ENCODE measurements at regions not wholly inside any gene's neighbourhood (a gene's known extent, or its start where the extent isn't known, plus 50 kb on each side); places are given as distances from the start of the nearest gene placed in this dataset.

DNA sequence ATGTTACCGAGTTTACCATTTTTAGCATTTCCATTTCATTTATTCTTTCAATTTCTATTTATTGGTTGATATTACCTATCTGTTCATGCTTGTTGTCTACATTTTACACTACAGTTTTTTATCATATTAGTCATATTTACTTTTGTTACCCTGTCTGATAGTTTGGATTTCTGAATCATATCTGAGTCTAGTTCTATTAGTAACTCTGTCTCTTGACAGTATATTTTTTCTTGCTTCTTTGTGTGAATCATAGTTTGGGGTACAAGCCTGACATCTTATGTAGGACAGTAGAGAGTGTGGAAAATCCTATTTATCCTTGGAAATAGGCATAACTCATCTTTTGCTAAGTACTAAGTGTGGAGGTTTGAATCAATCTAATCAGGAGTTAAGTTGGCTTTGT, 263.9 kb upstream of the SESN3 start:
- POLR2A ChIA-PET = no interaction called here
- no peaks in the 10 kb centered on the region for H3K27me3 ChIP-seq (ENCODE audit: control insufficient read depth in 1 of 2, insufficient read depth in 2 of 2, low read length in 2 of 2)
- no peak for DNase-seq
- no peak overlapping the region for H3K27ac ChIP-seq (ENCODE audit: low read depth in 1 of 2, low read length in 2 of 2)
- peaks cover 8% of the 10 kb centered on the region for H3K9me3 Mint-ChIP-seq
- no peaks in the 10 kb centered on the region for H3K27me3 Mint-ChIP-seq
- H3K4me1 Mint-ChIP-seq (ENCODE audit: low read depth) = no peaks in the 10 kb centered on the region
- H3K27ac Mint-ChIP-seq = no peak overlapping the region
- H3K9me3 ChIP-seq (ENCODE audit: control insufficient read depth in 1 of 2, insufficient read depth in 1 of 2, low read length in 2 of 2) = peaks cover 0 to 1% of the 10 kb centered on the region in 2 experiments
- no peak overlapping the region for H3K4me3 Mint-ChIP-seq
- intact Hi-C loops (cut with DNase I, micrococcal nuclease) = no loop called here
- no peaks in the 10 kb centered on the region for H3K4me1 ChIP-seq (ENCODE audit: insufficient read depth, low read length)
- no peak overlapping the region for H3K4me3 ChIP-seq (ENCODE audit: low read length)
- no peaks in the 10 kb centered on the region for H3K36me3 ChIP-seq (ENCODE audit: insufficient read depth, low read length)
- TF ChIP-seq, protein P1, sequence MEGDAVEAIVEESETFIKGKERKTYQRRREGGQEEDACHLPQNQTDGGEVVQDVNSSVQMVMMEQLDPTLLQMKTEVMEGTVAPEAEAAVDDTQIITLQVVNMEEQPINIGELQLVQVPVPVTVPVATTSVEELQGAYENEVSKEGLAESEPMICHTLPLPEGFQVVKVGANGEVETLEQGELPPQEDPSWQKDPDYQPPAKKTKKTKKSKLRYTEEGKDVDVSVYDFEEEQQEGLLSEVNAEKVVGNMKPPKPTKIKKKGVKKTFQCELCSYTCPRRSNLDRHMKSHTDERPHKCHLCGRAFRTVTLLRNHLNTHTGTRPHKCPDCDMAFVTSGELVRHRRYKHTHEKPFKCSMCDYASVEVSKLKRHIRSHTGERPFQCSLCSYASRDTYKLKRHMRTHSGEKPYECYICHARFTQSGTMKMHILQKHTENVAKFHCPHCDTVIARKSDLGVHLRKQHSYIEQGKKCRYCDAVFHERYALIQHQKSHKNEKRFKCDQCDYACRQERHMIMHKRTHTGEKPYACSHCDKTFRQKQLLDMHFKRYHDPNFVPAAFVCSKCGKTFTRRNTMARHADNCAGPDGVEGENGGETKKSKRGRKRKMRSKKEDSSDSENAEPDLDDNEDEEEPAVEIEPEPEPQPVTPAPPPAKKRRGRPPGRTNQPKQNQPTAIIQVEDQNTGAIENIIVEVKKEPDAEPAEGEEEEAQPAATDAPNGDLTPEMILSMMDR (IDR thresholded peaks at IDR 0.05) = no peak
- H3K36me3 Mint-ChIP-seq (ENCODE audit: low read depth) = no peaks in the 10 kb centered on the region
- CTCF ChIA-PET = no interaction called here
- ATAC-seq (ENCODE audit: poor library complexity) = no peak

DNA sequence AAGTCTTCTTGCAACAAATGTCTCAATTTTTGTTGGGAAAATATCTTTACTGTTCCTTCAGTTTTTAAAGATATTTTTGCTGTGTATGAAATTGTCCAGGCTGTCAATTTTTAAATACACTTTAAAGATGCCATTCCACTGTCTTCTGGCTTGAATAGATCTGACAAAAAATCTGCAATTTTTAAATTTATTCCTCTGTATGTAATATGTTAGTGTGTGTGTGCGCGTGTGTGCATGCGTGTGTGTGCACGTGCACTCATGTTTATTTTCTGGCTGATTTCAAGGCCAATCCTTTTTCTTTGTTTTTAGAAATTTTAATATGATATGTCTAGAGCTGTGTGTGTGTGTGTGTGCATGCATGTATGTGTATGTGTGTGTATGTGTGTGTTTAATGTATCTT, 263.2 kb upstream of the SESN3 start:
- Mint-ChIP-seq H3K36me3 (ENCODE audit: low read depth) (no peaks in the 10 kb centered on the region), H3K9me3 (peaks cover 8% of the 10 kb centered on the region), H3K27ac (no peak overlapping the region), H3K4me3 (no peak overlapping the region), H3K4me1 (ENCODE audit: low read depth) (no peaks in the 10 kb centered on the region), H3K27me3 (no peaks in the 10 kb centered on the region)
- H3K36me3 ChIP-seq (ENCODE audit: insufficient read depth, low read length) = no peaks in the 10 kb centered on the region
- no peaks in the 10 kb centered on the region for H3K27me3 ChIP-seq (ENCODE audit: control insufficient read depth in 1 of 2, insufficient read depth in 2 of 2, low read length in 2 of 2)
- H3K9me3 ChIP-seq (ENCODE audit: control insufficient read depth in 1 of 2, insufficient read depth in 1 of 2, low read length in 2 of 2) = peaks cover 0 to 3% of the 10 kb centered on the region in 2 experiments
- ChIA-PET CTCF (no interaction called here), POLR2A (no interaction called here)
- TF ChIP-seq, protein P1 (IDR thresholded peaks at IDR 0.05) = no peak
- no peak overlapping the region for H3K4me3 ChIP-seq (ENCODE audit: low read length)
- H3K4me1 ChIP-seq (ENCODE audit: insufficient read depth, low read length) = no peaks in the 10 kb centered on the region
- intact Hi-C loops (cut with DNase I, micrococcal nuclease) = no loop called here
- DNase-seq (no peak), ATAC-seq (ENCODE audit: poor library complexity) (no peak)
- H3K27ac ChIP-seq (ENCODE audit: low read depth in 1 of 2, low read length in 2 of 2) = no peak overlapping the region

DNA sequence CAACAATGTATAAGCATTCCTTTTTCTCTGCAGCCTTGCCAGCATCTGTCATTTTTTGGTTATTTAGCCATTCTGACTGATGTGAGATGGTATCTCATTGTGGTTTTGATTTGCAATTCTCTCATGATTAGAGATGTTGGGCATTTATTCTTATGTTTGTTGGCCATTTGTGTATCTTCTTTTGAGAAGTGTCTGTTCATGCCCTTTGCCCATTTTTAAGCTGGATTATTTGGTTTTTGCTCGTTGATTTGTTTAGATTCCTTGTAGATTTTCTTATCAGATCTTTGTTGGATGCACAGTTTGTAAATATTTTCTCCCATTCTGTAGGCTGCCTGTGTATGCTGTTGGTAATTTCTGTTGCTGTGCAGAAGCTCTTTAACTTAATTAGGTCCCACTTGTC, 259.6 kb upstream of the SESN3 start:
- Histone ChIP-seq H3K36me3 (ENCODE audit: insufficient read depth, low read length) (no peaks in the 10 kb centered on the region), H3K27me3 (ENCODE audit: control insufficient read depth in 1 of 2, insufficient read depth in 2 of 2, low read length in 2 of 2) (no peaks in the 10 kb centered on the region), H3K9me3 (ENCODE audit: control insufficient read depth in 1 of 2, insufficient read depth in 1 of 2, low read length in 2 of 2) (peaks cover 0 to 3% of the 10 kb centered on the region in 2 experiments), H3K4me3 (ENCODE audit: low read length) (no peak overlapping the region), H3K27ac (ENCODE audit: low read depth in 1 of 2, low read length in 2 of 2) (no peak overlapping the region), H3K4me1 (ENCODE audit: insufficient read depth, low read length) (no peaks in the 10 kb centered on the region)
- H3K9me3 Mint-ChIP-seq = peaks cover 8% of the 10 kb centered on the region
- TF ChIP-seq, protein P1 (IDR thresholded peaks at IDR 0.05) = no peak
- POLR2A ChIA-PET = no interaction called here
- no peak overlapping the region for H3K27ac Mint-ChIP-seq
- intact Hi-C loops (cut with DNase I, micrococcal nuclease) = no loop called here
- no peak for DNase-seq
- H3K27me3 Mint-ChIP-seq = no peaks in the 10 kb centered on the region
- no peak for ATAC-seq (ENCODE audit: poor library complexity)
- no peak overlapping the region for H3K4me3 Mint-ChIP-seq
- no peaks in the 10 kb centered on the region for H3K4me1 Mint-ChIP-seq (ENCODE audit: low read depth)
- CTCF ChIA-PET = no interaction called here
- H3K36me3 Mint-ChIP-seq (ENCODE audit: low read depth) = no peaks in the 10 kb centered on the region
